HG02938 (cell line): ENCODE measurements at regions not wholly inside any gene's neighbourhood (a gene's known extent, or its start where the extent isn't known, plus 50 kb on each side); places are given as distances from the start of the nearest gene placed in this dataset.
A peak's percentile ranks its signal among the peaks of the same experiment; 100 is the strongest.

Experiments
- ATAC-seq: cut with Tn5 transposase; IDR thresholded peaks from one replicate; pipeline ENCODE4 v1.9.1; 2021; ENCODE audit warnings: mild to moderate bottlenecking, moderate library complexity; ENCODE audit not compliant: unreplicated experiment

- ATAC-seq, result no peak
Observed at GRCh38 chr5:107154593-107154992, 516.1 kb downstream of the EFNA5 start.

- no peak for ATAC-seq
Observed at GRCh38 chr5:107153283-107153682, 517.5 kb downstream of the EFNA5 start.

GRCh38 chr5:107149243-107150005 lies 521.3 kb downstream of the EFNA5 start:
- ATAC-seq, result peak; percentile 94

GRCh38 chr5:107147589-107147988 lies 523.1 kb downstream of the EFNA5 start:
- ATAC-seq, result peak; percentile 37

GRCh38 chr5:107146901-107147300 lies 523.8 kb downstream of the EFNA5 start:
- ATAC-seq, result no peak

- ATAC-seq, result no peak
Observed at GRCh38 chr5:107135391-107135790, 535.3 kb downstream of the EFNA5 start.

GRCh38 chr5:107134931-107135330 lies 535.8 kb downstream of the EFNA5 start:
- ATAC-seq, result no peak

- ATAC-seq, result no peak
Observed at GRCh38 chr5:107129051-107129450, 541.7 kb downstream of the EFNA5 start.

GRCh38 chr5:107127878-107128277 lies 542.9 kb downstream of the EFNA5 start:
- ATAC-seq, result no peak

GRCh38 chr5:107126341-107126740 lies 544.4 kb downstream of the EFNA5 start:
- no peak for ATAC-seq

- no peak for ATAC-seq
Observed at GRCh38 chr5:107124376-107124775, 546.4 kb downstream of the EFNA5 start.

- ATAC-seq, result no peak
Observed at GRCh38 chr5:107123014-107123413, 547.7 kb downstream of the EFNA5 start.

GRCh38 chr5:107121793-107122519 lies 548.8 kb downstream of the EFNA5 start:
- no peak for ATAC-seq

- no peak for ATAC-seq
Observed at GRCh38 chr5:107119656-107120055, 551.1 kb downstream of the EFNA5 start.

GRCh38 chr5:107118184-107119019 lies 552.3 kb downstream of the EFNA5 start:
- no peak for ATAC-seq

- ATAC-seq, result no peak
Observed at GRCh38 chr5:107112216-107112615, 558.5 kb downstream of the EFNA5 start.

- peak; percentile 96 for ATAC-seq
Observed at GRCh38 chr5:107104040-107104995, 566.4 kb downstream of the EFNA5 start.

- ATAC-seq, result no peak
Observed at GRCh38 chr5:107103522-107103921, 567.2 kb downstream of the EFNA5 start.

- ATAC-seq, result no peak
Observed at GRCh38 chr5:107100121-107100520, 570.6 kb downstream of the EFNA5 start.

GRCh38 chr5:107099506-107099905 lies 571.2 kb downstream of the EFNA5 start:
- no peak for ATAC-seq
